ENCODE measurements at regions not wholly inside any gene's neighbourhood (a gene's known extent, or its start where the extent isn't known, plus 50 kb on each side); places are given as distances from the start of the nearest gene placed in this dataset.
"Not testable (repeated sequence)": the region's sequence is repeated elsewhere in the genome, so short reads cannot be mapped to it uniquely, and the experiment has no call there.

DNA sequence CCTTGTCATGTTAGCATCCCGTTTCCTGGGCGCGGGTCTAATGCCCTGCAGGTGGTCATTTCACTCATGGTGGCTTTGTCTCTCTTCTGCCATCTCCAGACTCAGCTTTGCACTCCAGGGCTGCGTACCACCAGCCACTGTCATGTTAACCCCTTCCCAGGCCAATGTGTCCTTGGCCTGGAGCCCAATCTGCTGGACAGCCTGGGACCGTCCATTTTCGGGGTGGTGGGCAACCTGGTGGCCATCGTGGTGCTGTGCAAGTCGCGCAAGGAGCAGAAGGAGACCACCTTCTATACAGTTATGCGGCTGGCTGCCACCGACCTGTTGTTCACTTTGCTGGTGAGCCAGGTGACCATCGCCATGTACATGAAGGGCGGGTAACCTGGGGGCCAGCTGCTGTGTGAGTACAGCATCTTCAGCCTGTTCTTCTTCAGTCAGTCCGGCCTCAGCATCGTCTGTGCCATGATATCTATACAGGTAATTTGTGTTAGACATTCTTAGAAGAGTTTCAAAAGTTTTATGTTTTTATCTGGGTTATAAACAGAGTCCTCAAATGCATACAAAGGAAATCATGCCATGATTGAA, 1654.0 kb downstream of the SPATA31A7 start:
- H3K4me3 ChIP-seq; ATAC-seq (replicated peaks in 6 of 8); in situ Hi-C loops (cut with MboI; ENCODE audit: low pct_unique_long_range_greater_than_20kb in 2 of 9, low sequenced_read_pairs in 9 of 9, unreplicated experiment in 9 of 9); H3K27ac ChIP-seq; H3K4me1 ChIP-seq (replicated peaks in 1 of 2): not testable (repeated sequence)
- 20% methylated on average over 1 of the region's 15 CpGs; no CpG with 5 or more reads in 9 of the 10 experiments for WGBS, 10 experiments

DNA sequence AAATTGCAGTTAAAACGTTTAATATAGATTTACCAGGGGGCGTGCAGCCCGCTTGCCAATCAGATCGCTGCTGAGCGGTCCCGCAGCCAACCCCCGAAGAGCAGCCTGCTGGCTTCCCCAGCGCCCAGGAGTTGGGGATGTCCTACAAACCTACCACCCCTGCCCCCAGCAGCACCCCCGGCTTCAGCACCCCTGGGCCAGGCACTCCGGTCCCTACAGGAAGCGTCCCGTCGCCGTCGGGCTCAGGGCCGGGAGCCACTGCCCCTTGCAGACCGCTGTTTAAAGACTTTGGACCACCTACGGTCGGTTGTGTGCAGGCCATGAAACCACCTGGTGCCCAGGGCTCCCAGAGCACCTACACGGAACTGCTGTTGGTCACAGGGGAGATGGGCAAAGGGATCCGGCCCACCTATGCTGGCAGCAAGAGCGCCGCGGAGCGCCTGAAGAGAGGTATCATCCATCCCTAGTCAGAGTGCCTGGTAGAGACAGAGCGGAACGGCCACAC, 1654.9 kb downstream of the SPATA31A7 start:
- H3K4me3 ChIP-seq; H3K27ac ChIP-seq; in situ Hi-C loops (cut with MboI; ENCODE audit: low pct_unique_long_range_greater_than_20kb in 2 of 9, low sequenced_read_pairs in 9 of 9, unreplicated experiment in 9 of 9); H3K4me1 ChIP-seq (replicated peaks in 1 of 2): not testable (repeated sequence)
- ATAC-seq (replicated peaks in 6 of 8): peak in 1 of 8 experiments; percentile 32
- 14 to 29% methylated on average over 1 of the region's 27 CpGs; no CpG with 5 or more reads in 8 of the 10 experiments for WGBS, 10 experiments

DNA sequence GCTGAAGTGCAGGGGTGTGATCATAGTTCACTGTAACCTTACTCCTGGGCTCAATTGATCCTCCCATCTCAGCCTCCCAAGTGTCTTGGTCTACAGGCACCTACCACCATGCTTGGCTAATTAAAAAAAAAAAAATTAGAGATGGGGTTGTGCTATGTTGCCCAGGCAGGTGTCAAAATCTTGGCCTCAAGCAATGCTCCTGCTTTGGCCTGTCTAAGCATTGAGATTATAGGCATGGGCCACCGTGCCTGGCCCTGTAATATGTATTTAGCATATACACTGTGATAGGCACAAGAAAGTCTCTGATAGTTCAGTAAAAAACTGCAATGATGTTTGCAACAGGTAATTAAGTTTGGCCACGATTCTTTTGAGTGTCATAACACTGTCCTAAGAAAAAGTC, 1658.4 kb downstream of the SPATA31A7 start:
- no CpG with 5 or more reads among the region's 2 CpGs for WGBS, 10 experiments
- H3K4me1 ChIP-seq (replicated peaks in 1 of 2); H3K27ac ChIP-seq; ATAC-seq (replicated peaks in 6 of 8); in situ Hi-C loops (cut with MboI; ENCODE audit: low pct_unique_long_range_greater_than_20kb in 2 of 9, low sequenced_read_pairs in 9 of 9, unreplicated experiment in 9 of 9); H3K4me3 ChIP-seq: not testable (repeated sequence)

DNA sequence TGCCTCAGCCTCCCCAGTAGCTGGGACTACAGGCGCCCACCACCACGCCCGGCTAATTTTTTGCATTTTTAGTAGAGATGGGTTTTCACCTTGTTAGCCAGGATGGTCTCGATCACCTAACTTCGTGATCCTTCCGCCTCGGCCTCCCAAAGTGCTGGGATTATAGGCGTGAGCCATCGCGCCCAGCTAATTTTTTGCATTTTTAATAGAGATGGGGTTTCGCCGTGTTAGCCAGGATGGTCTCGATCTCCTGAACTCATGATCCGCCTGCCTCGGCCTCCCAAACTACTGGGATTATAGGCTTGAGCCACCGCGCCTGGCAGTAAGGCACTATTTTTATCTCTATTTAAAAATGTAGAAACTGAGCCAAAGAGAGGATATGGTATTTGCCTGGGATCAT, 1660.2 kb downstream of the SPATA31A7 start:
- ATAC-seq (replicated peaks in 6 of 8); in situ Hi-C loops (cut with MboI; ENCODE audit: low pct_unique_long_range_greater_than_20kb in 2 of 9, low sequenced_read_pairs in 9 of 9, unreplicated experiment in 9 of 9); H3K4me1 ChIP-seq (replicated peaks in 1 of 2); H3K4me3 ChIP-seq; H3K27ac ChIP-seq: not testable (repeated sequence)
- 70 to 82% methylated on average over 2 to 3 of the region's 17 CpGs; no CpG with 5 or more reads in 8 of the 10 experiments for WGBS, 10 experiments

DNA sequence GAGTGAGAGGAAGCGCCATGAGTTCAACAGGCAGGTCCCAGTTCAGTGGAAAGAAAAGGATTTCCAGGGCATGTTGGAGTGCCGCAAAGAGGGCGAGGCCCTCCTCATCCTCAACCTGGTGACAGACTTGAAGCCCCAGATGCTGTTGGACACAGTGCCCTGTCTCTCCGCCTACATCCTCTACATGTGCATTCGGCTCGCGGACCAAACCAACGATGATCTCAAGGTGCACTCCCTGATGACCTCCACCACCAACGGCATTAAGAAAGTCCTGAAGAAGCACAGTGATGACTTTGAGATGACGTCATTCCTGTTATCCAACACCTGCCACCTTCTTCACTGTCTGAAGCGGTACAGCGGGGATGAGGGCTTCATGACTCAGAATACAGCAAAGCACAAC, 1667.4 kb downstream of the SPATA31A7 start:
- H3K4me3 ChIP-seq; H3K4me1 ChIP-seq (replicated peaks in 1 of 2); ATAC-seq (replicated peaks in 6 of 8); in situ Hi-C loops (cut with MboI; ENCODE audit: low pct_unique_long_range_greater_than_20kb in 2 of 9, low sequenced_read_pairs in 9 of 9, unreplicated experiment in 9 of 9); H3K27ac ChIP-seq: not testable (repeated sequence)
- no CpG with 5 or more reads among the region's 12 CpGs for WGBS, 10 experiments

DNA sequence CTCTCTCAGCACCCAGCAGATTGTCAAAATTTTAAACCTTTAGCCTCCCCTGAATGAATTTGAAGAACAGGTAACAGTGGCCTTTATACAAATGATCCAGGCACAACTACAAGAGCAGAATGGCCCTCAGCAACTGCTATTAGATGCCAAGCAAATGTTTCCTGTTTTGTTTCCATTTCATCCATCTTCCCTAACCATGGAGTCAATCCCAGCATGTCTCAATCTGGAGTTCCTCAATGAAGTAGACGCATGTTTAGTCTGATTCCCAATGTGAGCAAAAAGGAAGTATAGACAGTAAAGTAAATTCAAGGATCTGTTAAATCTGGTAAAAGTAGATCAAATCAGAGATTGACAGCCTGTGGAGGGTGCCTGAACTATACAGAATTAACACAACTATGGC, 1668.4 kb downstream of the SPATA31A7 start:
- H3K27ac ChIP-seq; H3K4me1 ChIP-seq (replicated peaks in 1 of 2); ATAC-seq (replicated peaks in 6 of 8); in situ Hi-C loops (cut with MboI; ENCODE audit: low pct_unique_long_range_greater_than_20kb in 2 of 9, low sequenced_read_pairs in 9 of 9, unreplicated experiment in 9 of 9); H3K4me3 ChIP-seq: not testable (repeated sequence)
- WGBS, 10 experiments: 40 to 94% (median 65%) methylated on average over 1 of the region's 1 CpG

DNA sequence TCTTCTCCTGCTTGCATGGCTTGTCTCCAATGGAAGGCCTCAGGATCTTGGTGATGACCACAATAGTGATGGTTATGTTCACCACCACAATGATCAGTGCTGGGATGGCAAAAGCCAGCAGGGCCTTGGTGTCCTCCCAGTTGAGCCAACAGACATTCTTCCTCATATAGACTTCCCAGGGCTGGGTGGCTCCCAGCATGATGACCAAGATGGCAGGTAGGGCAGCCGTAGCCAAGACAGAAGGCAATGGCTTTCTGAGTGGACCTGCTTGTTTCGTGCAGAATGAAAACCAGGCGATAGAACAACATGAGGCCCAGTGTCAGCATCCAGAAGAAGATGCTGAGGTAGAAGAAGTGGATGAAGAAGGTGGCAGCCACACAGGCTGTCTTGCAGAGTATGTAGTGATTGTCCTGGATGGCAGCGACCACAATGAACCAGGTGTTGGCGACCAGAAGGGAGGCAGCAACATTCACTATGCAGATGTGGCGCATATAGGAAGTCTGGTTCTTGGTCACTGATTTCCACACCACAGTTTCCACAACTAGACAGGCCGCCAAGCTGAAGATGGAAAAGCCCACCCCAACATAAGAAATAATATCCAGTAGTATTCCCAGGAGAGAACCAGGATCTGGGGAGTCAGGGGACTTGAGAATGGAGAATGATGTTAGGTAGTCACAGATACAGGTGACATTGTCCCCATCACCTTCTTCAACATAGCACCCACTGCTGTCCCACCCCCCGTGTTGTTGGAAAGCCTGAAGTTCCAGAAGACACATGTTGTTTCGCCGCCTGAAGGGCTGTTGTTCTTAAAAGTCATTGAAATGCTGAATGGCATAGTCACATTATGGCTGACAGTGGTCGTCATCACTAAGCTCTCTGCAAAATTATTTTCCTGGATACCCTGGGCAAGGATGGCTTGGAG, 1671.4 kb downstream of the SPATA31A7 start:
- H3K4me3 ChIP-seq: not testable (repeated sequence)

DNA sequence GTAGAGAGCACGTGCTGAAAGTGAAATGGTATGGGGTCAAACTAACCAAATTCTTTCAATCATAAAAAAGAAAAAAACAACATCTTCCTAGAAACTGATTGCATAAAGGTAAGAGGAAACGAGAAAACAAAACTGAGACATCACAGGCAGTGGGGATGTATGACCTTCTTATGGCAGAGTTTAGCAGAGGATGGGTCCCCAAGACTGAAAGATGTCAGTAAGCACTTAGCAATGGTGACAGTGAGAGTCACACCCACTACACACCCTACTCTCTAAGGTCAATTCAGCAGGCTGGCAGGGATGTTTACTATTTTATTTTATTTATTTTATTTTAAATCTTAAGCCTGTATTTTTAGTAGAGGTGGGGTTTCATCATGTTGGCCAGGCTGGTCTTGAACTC, 1672.3 kb downstream of the SPATA31A7 start:
- ATAC-seq (replicated peaks in 6 of 8); in situ Hi-C loops (cut with MboI; ENCODE audit: low pct_unique_long_range_greater_than_20kb in 2 of 9, low sequenced_read_pairs in 9 of 9, unreplicated experiment in 9 of 9); H3K27ac ChIP-seq; H3K4me1 ChIP-seq (replicated peaks in 1 of 2); H3K4me3 ChIP-seq: not testable (repeated sequence)
- WGBS, 10 experiments: no CpG with 5 or more reads among the region's 2 CpGs

More for the DNA sequence above, 1671.4 kb downstream of the SPATA31A7 start:
- H3K4me1 ChIP-seq (replicated peaks in 1 of 2); in situ Hi-C loops (cut with MboI; ENCODE audit: low pct_unique_long_range_greater_than_20kb in 2 of 9, low sequenced_read_pairs in 9 of 9, unreplicated experiment in 9 of 9); ATAC-seq (replicated peaks in 6 of 8); H3K27ac ChIP-seq: not testable (repeated sequence)
- 24 to 100% (median 63%) methylated on average over 3 to 11 of the region's 11 CpGs for WGBS, 10 experiments

DNA sequence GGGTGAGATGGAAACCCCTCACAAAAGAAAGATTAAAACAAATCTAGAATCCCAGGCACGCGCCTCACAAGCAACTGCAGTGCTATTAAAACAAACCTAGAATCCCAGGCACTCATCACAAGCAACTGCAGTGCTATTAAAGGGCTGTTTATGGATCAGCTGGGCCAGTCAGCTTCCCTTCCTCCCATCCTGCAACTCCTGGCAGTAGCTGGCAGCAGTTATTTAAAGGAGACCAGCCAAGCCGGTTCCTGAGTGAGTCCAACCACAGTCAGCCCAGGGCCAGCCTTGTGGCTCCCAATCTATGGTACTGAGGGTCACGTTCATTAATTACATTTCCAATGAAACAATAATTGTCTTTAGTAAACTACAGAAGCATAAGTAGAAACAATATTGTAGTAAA, 1673.5 kb downstream of the SPATA31A7 start:
- ATAC-seq (replicated peaks in 6 of 8); H3K27ac ChIP-seq; H3K4me3 ChIP-seq; in situ Hi-C loops (cut with MboI; ENCODE audit: low pct_unique_long_range_greater_than_20kb in 2 of 9, low sequenced_read_pairs in 9 of 9, unreplicated experiment in 9 of 9); H3K4me1 ChIP-seq (replicated peaks in 1 of 2): not testable (repeated sequence)
- 0 to 50% (median 29%) methylated on average over 1 to 4 of the region's 4 CpGs; no CpG with 5 or more reads in 4 of the 10 experiments for WGBS, 10 experiments

DNA sequence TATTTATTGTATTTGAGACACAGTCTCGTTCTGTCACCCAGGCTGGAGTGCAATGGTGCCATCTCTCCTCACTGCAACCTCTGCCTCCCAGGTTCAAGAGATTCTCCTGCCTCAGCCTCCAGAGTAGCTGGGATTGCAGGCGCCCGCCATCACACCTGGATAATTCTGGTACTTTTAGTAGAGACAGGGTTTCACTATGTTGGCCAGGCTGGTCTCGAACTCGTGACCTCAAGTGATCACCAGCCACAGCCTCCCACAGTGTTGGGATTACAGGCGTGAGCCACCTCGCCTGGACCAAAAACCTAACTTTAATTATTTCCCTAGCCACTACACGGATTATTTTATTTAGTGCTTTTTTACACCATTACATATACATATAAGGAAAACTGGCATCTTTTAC, 1674.0 kb downstream of the SPATA31A7 start:
- H3K4me3 ChIP-seq: not testable (repeated sequence)

DNA sequence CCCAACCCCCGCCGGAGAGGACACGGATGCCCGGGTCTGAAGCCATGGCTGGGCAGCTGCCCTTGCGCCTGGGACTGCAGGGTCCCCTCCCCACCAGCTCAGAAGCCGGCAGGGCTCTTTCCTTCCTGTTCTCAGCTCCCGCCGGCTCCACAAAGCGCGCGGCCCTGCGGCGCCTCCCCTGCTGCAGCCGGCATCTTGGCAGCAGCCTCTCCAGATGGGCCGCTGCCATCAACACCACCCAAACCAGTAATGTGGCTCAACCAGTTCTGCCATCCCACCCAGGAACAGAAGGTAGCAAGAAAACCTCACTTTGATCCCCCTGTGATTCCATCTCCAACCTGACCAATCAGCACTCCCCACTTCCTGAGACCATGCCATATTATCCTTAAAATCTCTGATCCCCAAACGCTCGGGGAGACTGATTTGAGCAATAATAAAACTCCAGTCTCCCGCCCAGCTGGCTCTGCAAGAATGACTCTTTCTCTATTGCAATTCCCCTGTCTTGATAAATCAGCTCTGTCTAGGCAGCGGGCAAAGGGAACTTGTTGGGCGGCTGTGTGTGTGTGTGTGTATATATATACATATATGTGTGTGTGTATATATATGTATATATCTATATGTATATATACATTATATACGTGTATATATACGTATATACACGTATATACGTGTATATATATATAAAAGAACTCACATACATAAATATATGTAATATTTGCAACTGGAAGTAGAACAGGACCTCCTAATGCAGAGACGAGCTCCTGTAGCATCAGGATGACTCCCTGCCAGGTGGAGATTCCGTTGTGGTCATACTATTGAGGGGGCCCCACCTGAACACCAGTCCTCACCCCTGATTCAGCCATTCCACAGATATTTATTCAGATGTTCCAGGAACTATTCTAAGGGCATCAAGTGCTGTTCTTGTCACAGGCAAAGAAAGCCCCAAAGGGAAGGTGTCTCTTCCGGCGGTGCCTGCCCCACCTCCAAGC, 1674.9 kb downstream of the SPATA31A7 start:
- H3K4me1 ChIP-seq (replicated peaks in 1 of 2); H3K27ac ChIP-seq; in situ Hi-C loops (cut with MboI; ENCODE audit: low pct_unique_long_range_greater_than_20kb in 2 of 9, low sequenced_read_pairs in 9 of 9, unreplicated experiment in 9 of 9); H3K4me3 ChIP-seq: not testable (repeated sequence)
- WGBS, 10 experiments: 0 to 54% (median 16%) methylated on average over 1 to 22 of the region's 28 CpGs
- ATAC-seq (replicated peaks in 6 of 8): peak in 3 of 8 experiments; percentile 45 to 69 (median 45)

More for the DNA sequence above, 1674.0 kb downstream of the SPATA31A7 start:
- ATAC-seq (replicated peaks in 6 of 8); in situ Hi-C loops (cut with MboI; ENCODE audit: low pct_unique_long_range_greater_than_20kb in 2 of 9, low sequenced_read_pairs in 9 of 9, unreplicated experiment in 9 of 9); H3K27ac ChIP-seq; H3K4me1 ChIP-seq (replicated peaks in 1 of 2): not testable (repeated sequence)
- 31 to 80% (median 54%) methylated on average over 4 to 8 of the region's 8 CpGs for WGBS, 10 experiments

DNA sequence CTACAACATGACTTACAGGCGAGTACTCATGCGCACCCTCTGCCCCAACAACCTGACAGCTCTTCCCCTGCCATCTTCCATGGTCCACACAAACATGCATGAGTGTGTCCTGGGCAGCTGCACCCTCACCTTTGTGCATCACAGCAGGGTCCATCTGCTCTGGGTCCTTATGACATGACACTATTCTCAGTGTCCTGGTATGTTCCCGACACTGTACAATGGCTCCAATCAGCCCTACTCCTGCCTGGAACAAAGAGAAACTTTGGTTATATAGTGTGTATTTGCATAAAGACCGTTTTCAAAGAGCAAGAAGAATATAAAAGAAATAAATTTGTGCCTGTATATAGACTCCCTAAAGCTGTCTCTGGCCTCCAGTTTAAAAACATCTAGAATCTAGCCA, 1679.2 kb downstream of the SPATA31A7 start:
- H3K4me1 ChIP-seq (replicated peaks in 1 of 2); H3K4me3 ChIP-seq; ATAC-seq (replicated peaks in 6 of 8); H3K27ac ChIP-seq; in situ Hi-C loops (cut with MboI; ENCODE audit: low pct_unique_long_range_greater_than_20kb in 2 of 9, low sequenced_read_pairs in 9 of 9, unreplicated experiment in 9 of 9): not testable (repeated sequence)
- 33 to 60% methylated on average over 1 of the region's 4 CpGs; no CpG with 5 or more reads in 8 of the 10 experiments for WGBS, 10 experiments
